Liver (tissue), 8 donors: ENCODE measurements at regions not wholly inside any gene's neighbourhood (a gene's known extent, or its start where the extent isn't known, plus 50 kb on each side); places are given as distances from the start of the nearest gene placed in this dataset.
"Not testable (repeated sequence)": the region's sequence is repeated elsewhere in the genome, so short reads cannot be mapped to it uniquely, and the experiment has no call there.

Experiments used
- DNase-seq: peaks from one replicate; pipeline ENCODE4 v3.0.0-alpha.2; 2017; ENCODE audit warnings: low spot score
- H3K27ac ChIP-seq, 2 donors: one replicate each; pipeline ENCODE4 v1.7.0; 2013; ENCODE audit warnings: inconsistent platforms in 2 of 2, low read length in 2 of 2, control low read depth in 1 of 2, low read depth in 1 of 2, mild to moderate bottlenecking in 1 of 2
- H3K27me3 ChIP-seq, 4 donors: one replicate each; pipeline versions ENCODE4 v1.6.1 to v1.7.0; 2013; ENCODE audit warnings: low read length in 3 of 4, inconsistent platforms in 1 of 4, mild to moderate bottlenecking in 1 of 4, moderate library complexity in 1 of 4; ENCODE audit not compliant: control insufficient read depth in 4 of 4, insufficient read depth in 4 of 4
- H3K36me3 ChIP-seq, 4 donors: one replicate each; pipeline versions ENCODE4 v1.6.1 to v1.7.0; 2013; ENCODE audit warnings: low read length in 3 of 4, mild to moderate bottlenecking in 3 of 4, low read depth in 1 of 4, moderate library complexity in 1 of 4; ENCODE audit not compliant: control insufficient read depth in 4 of 4, insufficient read depth in 3 of 4
- H3K4me1 ChIP-seq, 4 donors: one replicate each; pipeline versions ENCODE4 v1.6.1 to v1.7.0; 2013; ENCODE audit warnings: low read length in 3 of 4, mild to moderate bottlenecking in 3 of 4, moderate library complexity in 1 of 4; ENCODE audit not compliant: control insufficient read depth in 4 of 4, insufficient read depth in 4 of 4
- H3K4me3 ChIP-seq, 3 donors: one replicate each; pipeline versions ENCODE4 v1.6.1 to v1.7.0; 2013; ENCODE audit warnings: low read length in 3 of 3, control low read depth in 1 of 3, low read depth in 1 of 3, mild to moderate bottlenecking in 1 of 3
- H3K9ac ChIP-seq, 2 donors: one replicate each; pipeline ENCODE4 v1.7.0; 2013; ENCODE audit warnings: low read length in 2 of 2, mild to moderate bottlenecking in 2 of 2, moderate library complexity in 2 of 2, control low read depth in 1 of 2, low read depth in 1 of 2
- H3K9me3 ChIP-seq, 4 donors: one replicate each; pipeline versions ENCODE4 v1.6.1 to v1.7.0; 2013; ENCODE audit warnings: low read length in 3 of 4; ENCODE audit not compliant: control insufficient read depth in 4 of 4
- ATF3 ChIP-seq: IDR thresholded peaks from 2 replicates; pipeline ENCODE4 v1.6.1; 2016; ENCODE audit warnings: antibody characterized with exemption
- CTCF ChIP-seq: fragments of 150-350 bp; IDR thresholded peaks from 2 replicates; pipeline ENCODE4 v1.5.1; 2017; ENCODE audit warnings: improper control_type of control experiment, low read depth, low read length; ENCODE audit not compliant: missing input control
- FOXA1 ChIP-seq: IDR thresholded peaks from 2 replicates; pipeline ENCODE4 v1.6.1; 2016; ENCODE audit warnings: antibody characterized with exemption
- FOXA2 ChIP-seq: IDR thresholded peaks from 2 replicates; pipeline ENCODE4 v1.6.1; 2016; ENCODE audit warnings: antibody characterized with exemption
- GABPA ChIP-seq, 2 donors: IDR thresholded peaks in 1 of 2; conservative IDR thresholded peaks in 1 of 2; 2 replicates each; pipeline ENCODE4 v1.6.1; 2016; ENCODE audit warnings: antibody characterized with exemption in 2 of 2, mild to moderate bottlenecking in 1 of 2, moderate library complexity in 1 of 2
- HNF4A ChIP-seq, 2 donors: conservative IDR thresholded peaks; 2 replicates each; pipeline ENCODE4 v1.6.1; 2016; ENCODE audit warnings: antibody characterized with exemption in 2 of 2, mild to moderate bottlenecking in 2 of 2
- HNF4G ChIP-seq: IDR thresholded peaks from 2 replicates; pipeline ENCODE4 v1.6.1; 2016; ENCODE audit warnings: antibody characterized with exemption
- JUND ChIP-seq, 2 donors: IDR thresholded peaks; 2 replicates each; pipeline ENCODE4 v1.6.1; 2016; ENCODE audit warnings: antibody characterized with exemption in 2 of 2
- MAX ChIP-seq: IDR thresholded peaks from 2 replicates; pipeline ENCODE4 v1.6.1; 2016; ENCODE audit warnings: antibody characterized with exemption
- NR2F2 ChIP-seq: IDR thresholded peaks from 2 replicates; pipeline ENCODE4 v1.6.1; 2016; ENCODE audit warnings: antibody characterized with exemption
- RAD21 ChIP-seq, 2 donors: IDR thresholded peaks; 2 replicates each; pipeline ENCODE4 v1.6.1; 2016; ENCODE audit warnings: antibody characterized with exemption in 2 of 2, mild to moderate bottlenecking in 2 of 2
- RXRA ChIP-seq, 2 donors: IDR thresholded peaks; 2 replicates each; pipeline ENCODE4 v1.6.1; 2017 to 2018; ENCODE audit warnings: antibody characterized with exemption in 2 of 2, mild to moderate bottlenecking in 1 of 2
- SP1 ChIP-seq: IDR thresholded peaks from 2 replicates; pipeline ENCODE4 v1.6.1; 2018; ENCODE audit warnings: antibody characterized with exemption, mild to moderate bottlenecking
- TAF1 ChIP-seq: conservative IDR thresholded peaks from 2 replicates; pipeline ENCODE4 v1.6.1; 2016; ENCODE audit warnings: antibody characterized with exemption, mild to moderate bottlenecking
- YY1 ChIP-seq: IDR thresholded peaks from 2 replicates; pipeline ENCODE4 v1.6.1; 2016; ENCODE audit warnings: antibody characterized with exemption, mild to moderate bottlenecking
- ZBTB33 ChIP-seq: IDR thresholded peaks from 2 replicates; pipeline ENCODE4 v1.6.1; 2016; ENCODE audit warnings: antibody characterized with exemption
- WGBS: extraction: QIAGEN DNeasy Blood & Tissue Kit; methylation state at CpG from one replicate; pipeline ENCODE4 v1.1.7; 2013; 5-methylcytosine and 5-hydroxymethylcytosine counted together
- donor health status: healthy.
- donor health status: healthy.
- donor health status: healthy.
- donor health status: healthy.
- donor health status: healthy.

GRCh38 chr16:86231996-86232350 is 278.4 kb upstream of the FOXF1 start:
- TF ChIP-seq GABPA (IDR thresholded peaks at IDR 0.05 in 1 of 2, conservative IDR thresholded peaks at IDR 0.05 in 1 of 2) (no peak), HNF4A (conservative IDR thresholded peaks at IDR 0.05) (no peak), CTCF (no peak), YY1 (no peak), FOXA1 (no peak), RXRA (IDR thresholded peaks at IDR 0.05) (no peak), RAD21 (IDR thresholded peaks at IDR 0.05) (no peak), TAF1 (no peak), JUND (IDR thresholded peaks at IDR 0.05) (no peak), NR2F2 (no peak), ZBTB33 (no peak)
- H3K4me3 ChIP-seq: no peak overlapping the region
- H3K9ac ChIP-seq: no peak overlapping the region
- no peaks in the 10 kb centered on the region for H3K9me3 ChIP-seq
- DNase-seq: no peak
- no peaks in the 10 kb centered on the region for H3K36me3 ChIP-seq
- no peaks in the 10 kb centered on the region for H3K4me1 ChIP-seq
- H3K27ac ChIP-seq: no peak overlapping the region
- H3K27me3 ChIP-seq: peaks cover 0 to 4% (median 0%) of the 10 kb centered on the region in 4 donors
- 86% methylated on average over 9 of the region's 9 CpGs for WGBS

- 88% methylated on average over 9 of the region's 9 CpGs for WGBS
- no peaks in the 10 kb centered on the region for H3K36me3 ChIP-seq
- no peak for TF ChIP-seq CTCF
- no peak for TF ChIP-seq FOXA2
- TF ChIP-seq HNF4G: no peak
- TF ChIP-seq HNF4A (conservative IDR thresholded peaks at IDR 0.05): no peak
- TF ChIP-seq SP1: no peak
- TF ChIP-seq GABPA (IDR thresholded peaks at IDR 0.05 in 1 of 2, conservative IDR thresholded peaks at IDR 0.05 in 1 of 2): no peak
- TF ChIP-seq ATF3: no peak
- TF ChIP-seq NR2F2: no peak
- TF ChIP-seq RXRA (IDR thresholded peaks at IDR 0.05): no peak
- no peak for TF ChIP-seq MAX
- no peaks in the 10 kb centered on the region for H3K9me3 ChIP-seq
- no peaks in the 10 kb centered on the region for H3K4me1 ChIP-seq
- H3K27ac ChIP-seq: no peak overlapping the region
- H3K27me3 ChIP-seq: peaks cover 0 to 4% (median 0%) of the 10 kb centered on the region in 4 donors
- no peak overlapping the region for H3K9ac ChIP-seq
- no peak overlapping the region for H3K4me3 ChIP-seq
- DNase-seq: no peak
Measured at GRCh38 chr16:86232496-86232895, 277.8 kb upstream of the FOXF1 start.

GRCh38 chr16:86233506-86233905 is 276.8 kb upstream of the FOXF1 start:
- not testable (repeated sequence) for H3K27ac ChIP-seq, H3K9ac ChIP-seq, H3K4me1 ChIP-seq, H3K27me3 ChIP-seq, H3K36me3 ChIP-seq, H3K9me3 ChIP-seq, H3K4me3 ChIP-seq, DNase-seq
- 55% methylated on average over 10 of the region's 15 CpGs for WGBS
